Mesenteric fat pad (tissue), 1 donor: ENCODE measurements at regions not wholly inside any gene's neighbourhood (a gene's known extent, or its start where the extent isn't known, plus 50 kb on each side); places are given as distances from the start of the nearest gene placed in this dataset.
"Not testable (repeated sequence)": the region's sequence is repeated elsewhere in the genome, so short reads cannot be mapped to it uniquely, and the experiment has no call there.

ENCODE experiments used
- DNase-seq: peaks from one replicate; pipeline ENCODE4 v3.0.0-alpha.2; 2020; ENCODE audit warnings: low spot score
- donor health status: DM: yes; HTN: yes; CAD: no.

- DNase-seq: no peak
These were observed 56.3 kb upstream of the ZNF92 start for GRCh38 chr7:65317372-65317771.

GRCh38 chr7:65310761-65311160, 62.9 kb upstream of the ZNF92 start:
- DNase-seq: no peak

GRCh38 chr7:65308300-65308678, 65.4 kb upstream of the ZNF92 start:
- no peak for DNase-seq

- no peak for DNase-seq
These were observed 65.9 kb upstream of the ZNF92 start for GRCh38 chr7:65307651-65308299.

GRCh38 chr7:65304175-65304574, 69.5 kb upstream of the ZNF92 start:
- DNase-seq: no peak

- no peak for DNase-seq
These were observed 70.8 kb upstream of the ZNF92 start for GRCh38 chr7:65302883-65303282.

- no peak for DNase-seq
These were observed 72.6 kb upstream of the ZNF92 start for GRCh38 chr7:65301007-65301406.

- no peak for DNase-seq
These were observed 78.2 kb upstream of the ZNF92 start for GRCh38 chr7:65295409-65295808.

- DNase-seq: not testable (repeated sequence)
These were observed 83.3 kb upstream of the ZNF92 start for GRCh38 chr7:65290340-65290739.

- DNase-seq: no peak
These were observed 86.6 kb upstream of the ZNF92 start for GRCh38 chr7:65287023-65287422.

- no peak for DNase-seq
These were observed 87.5 kb upstream of the ZNF92 start for GRCh38 chr7:65285906-65286864.

- DNase-seq: not testable (repeated sequence)
These were observed 88.4 kb upstream of the ZNF92 start for GRCh38 chr7:65285241-65285640.

GRCh38 chr7:65279795-65280194, 93.9 kb upstream of the ZNF92 start:
- DNase-seq: no peak

GRCh38 chr7:65276822-65277221, 96.8 kb upstream of the ZNF92 start:
- DNase-seq: no peak

GRCh38 chr7:65271502-65271901, 102.2 kb upstream of the ZNF92 start:
- not testable (repeated sequence) for DNase-seq

GRCh38 chr7:65269150-65269856, 104.4 kb upstream of the ZNF92 start:
- DNase-seq: peak; percentile 89

GRCh38 chr7:65268782-65269149, 104.9 kb upstream of the ZNF92 start:
- no peak for DNase-seq

GRCh38 chr7:65265933-65266519, 107.6 kb upstream of the ZNF92 start:
- no peak for DNase-seq

GRCh38 chr7:65264258-65264657, 109.4 kb upstream of the ZNF92 start:
- DNase-seq: no peak

- peak; percentile 35 for DNase-seq
These were observed 113.0 kb upstream of the ZNF92 start for GRCh38 chr7:65260673-65261072.

GRCh38 chr7:65259864-65260525, 113.7 kb upstream of the ZNF92 start:
- not testable (repeated sequence) for DNase-seq
